Esophagus muscularis mucosa (tissue), 4 donors: ENCODE measurements at regions not wholly inside any gene's neighbourhood (a gene's known extent, or its start where the extent isn't known, plus 50 kb on each side); places are given as distances from the start of the nearest gene placed in this dataset.

Experiments
- DNase-seq: peaks from one replicate; pipeline ENCODE4 v3.0.0-alpha.2; 2017; ENCODE audit errors: extremely low spot score
- H3K27ac ChIP-seq, 4 donors: fragments of 200-600 bp; sonication (generic); replicated peaks in 1 of 4; 1 replicate in 3 of 4; 2 replicates in 1 of 4; pipeline ENCODE4 v1.5.1; 2016 to 2019; ENCODE audit warnings: mild to moderate bottlenecking in 1 of 4
- H3K27me3 ChIP-seq, 4 donors: fragments of 200-600 bp; sonication (generic); one replicate each; pipeline versions ENCODE4 v1.5.1 to v1.6.0; 2016 to 2019
- H3K36me3 ChIP-seq, 4 donors: fragments of 200-600 bp; sonication (generic); one replicate each; pipeline ENCODE4 v1.5.1; 2016 to 2019
- H3K4me1 ChIP-seq, 4 donors: fragments of 200-600 bp; sonication (generic); one replicate each; pipeline ENCODE4 v1.5.1; 2016 to 2019
- H3K4me3 ChIP-seq, 4 donors: fragments of 200-600 bp; sonication (generic); 1 replicate in 2 of 4; 2 replicates in 2 of 4; pipeline ENCODE4 v1.5.1; 2016 to 2019; ENCODE audit warnings: mild to moderate bottlenecking in 4 of 4, moderate library complexity in 1 of 4
- H3K9me3 ChIP-seq, 4 donors: fragments of 200-600 bp; sonication (generic); 1 replicate in 3 of 4; 2 replicates in 1 of 4; pipeline ENCODE4 v1.5.1; 2016 to 2019
- CTCF ChIP-seq, 3 experiments: fragments of 200-600 bp in 2 of 3; fragments of 450-650 bp in 1 of 3; sonication (generic) in 2 of 3; IDR thresholded peaks; one replicate each; pipeline ENCODE4 v1.5.1; 2017 to 2019; ENCODE audit warnings: antibody characterized with exemption in 3 of 3, mild to moderate bottlenecking in 2 of 3, moderate library complexity in 1 of 3
- EP300 ChIP-seq: sonication (generic); formaldehyde crosslinking; IDR thresholded peaks from one replicate; pipeline ENCODE4 v1.6.1; 2017; ENCODE audit warnings: antibody characterized with exemption
- POLR2A ChIP-seq: fragments of 450-650 bp; IDR thresholded peaks from one replicate; pipeline ENCODE4 v1.6.1; 2017; ENCODE audit warnings: antibody characterized with exemption, moderate library complexity, mild to moderate bottlenecking, low read depth
- POLR2AphosphoS5 ChIP-seq, 2 donors: sonication (generic); formaldehyde crosslinking; IDR thresholded peaks; one replicate each; pipeline ENCODE4 v1.6.1; 2017; ENCODE audit warnings: antibody characterized with exemption in 2 of 2
- WGBS: methylation state at CpG from one replicate; pipeline ENCODE4 v1.1.5; 2018; 5-methylcytosine and 5-hydroxymethylcytosine counted together
- intact Hi-C: fragments of 100-400 bp; cut with DNase I; formaldehyde crosslinking; loops from one replicate; pipeline ENCODE4 v1.15.1; 2023

- H3K4me1 ChIP-seq = peaks cover 5 to 16% (median 12%) of the 10 kb centered on the region in 4 donors
- H3K27me3 ChIP-seq = peaks cover 0 to 4% (median 0%) of the 10 kb centered on the region in 4 donors
- 96% methylated on average over 9 of the region's 9 CpGs for WGBS
- H3K4me3 ChIP-seq = peak overlapping the region in 1 of 4 donors; percentile 39
- no peak for DNase-seq
- H3K27ac ChIP-seq = peak overlapping the region in 3 of 4 donors; percentile 42 to 65 (median 58)
- H3K9me3 ChIP-seq = no peaks in the 10 kb centered on the region
- no peak for TF ChIP-seq CTCF (IDR thresholded peaks at IDR 0.05)
- no peak for TF ChIP-seq POLR2A
- no peak for TF ChIP-seq POLR2AphosphoS5 (IDR thresholded peaks at IDR 0.05)
- TF ChIP-seq EP300 = no peak
- intact Hi-C loops = no loop called here
- no peaks in the 10 kb centered on the region for H3K36me3 ChIP-seq
Measured at GRCh38 chr10:15440204-15440711, 69.2 kb upstream of the FAM171A1 start.

GRCh38 chr10:15439341-15439842, 68.3 kb upstream of the FAM171A1 start:
- no peak for DNase-seq
- WGBS = 2% methylated on average over 11 of the region's 12 CpGs
- Histone ChIP-seq H3K27ac (peak overlapping the region; percentile 42 to 65 (median 57)), H3K4me1 (peaks cover 5 to 22% (median 17%) of the 10 kb centered on the region in 4 donors), H3K9me3 (no peaks in the 10 kb centered on the region), H3K36me3 (no peaks in the 10 kb centered on the region), H3K27me3 (no peaks in the 10 kb centered on the region), H3K4me3 (peak overlapping the region; percentile 19 to 43 (median 40))
- intact Hi-C loops = loop anchor here (10.0 kb wide), 1 partner anchor 145 kb away; no protein-coding TSS in a partner anchor
- TF ChIP-seq POLR2AphosphoS5 (IDR thresholded peaks at IDR 0.05) (peak in 1 of 2 donors; percentile 14), EP300 (no peak), POLR2A (no peak), CTCF (IDR thresholded peaks at IDR 0.05) (peak in 1 of 3 experiments; percentile 43)

- H3K27me3 ChIP-seq = no peaks in the 10 kb centered on the region
- peaks cover 5 to 22% (median 17%) of the 10 kb centered on the region in 4 donors for H3K4me1 ChIP-seq
- 84% methylated on average over 5 of the region's 5 CpGs for WGBS
- DNase-seq = no peak
- H3K9me3 ChIP-seq = no peaks in the 10 kb centered on the region
- H3K36me3 ChIP-seq = no peaks in the 10 kb centered on the region
- no peak overlapping the region for H3K27ac ChIP-seq
- TF ChIP-seq POLR2AphosphoS5 (IDR thresholded peaks at IDR 0.05) (no peak), POLR2A (no peak), CTCF (IDR thresholded peaks at IDR 0.05) (no peak), EP300 (no peak)
- intact Hi-C loops = loop anchor here (10.0 kb wide), 1 partner anchor 148 kb away; no protein-coding TSS in a partner anchor
- no peak overlapping the region for H3K4me3 ChIP-seq
Measured at GRCh38 chr10:15436696-15437095, 65.6 kb upstream of the FAM171A1 start.

- 21% methylated on average over 9 of the region's 9 CpGs for WGBS
- intact Hi-C loops = loop anchor here (5.0 to 10.0 kb wide), 3 partner anchors 151 to 393 kb away; no protein-coding TSS in a partner anchor
- H3K4me1 ChIP-seq = peaks cover 0 to 9% (median 7%) of the 10 kb centered on the region in 4 donors
- no peaks in the 10 kb centered on the region for H3K27me3 ChIP-seq
- H3K4me3 ChIP-seq = peak overlapping the region; percentile 41 to 49 (median 42)
- no peaks in the 10 kb centered on the region for H3K9me3 ChIP-seq
- no peak overlapping the region for H3K27ac ChIP-seq
- TF ChIP-seq POLR2A = no peak
- TF ChIP-seq EP300 = no peak
- peak; percentile 62 to 77 (median 75) for TF ChIP-seq CTCF (IDR thresholded peaks at IDR 0.05)
- TF ChIP-seq POLR2AphosphoS5 (IDR thresholded peaks at IDR 0.05) = no peak
- H3K36me3 ChIP-seq = no peaks in the 10 kb centered on the region
- DNase-seq = no peak
Measured at GRCh38 chr10:15433850-15434537, 62.9 kb upstream of the FAM171A1 start.
